Left ventricle myocardium inferior (tissue), 1 donor: ENCODE measurements at regions not wholly inside any gene's neighbourhood (a gene's known extent, or its start where the extent isn't known, plus 50 kb on each side); places are given as distances from the start of the nearest gene placed in this dataset.

ENCODE experiments used
- DNase-seq: peaks from one replicate; pipeline ENCODE4 v3.0.0-alpha.2; 2020
- H3K27ac ChIP-seq: fragments of 200-600 bp; replicated peaks from 2 replicates; pipeline ENCODE4 v1.8.0; 2021
- H3K27me3 ChIP-seq: fragments of 200-600 bp; 2 replicates; pipeline ENCODE4 v1.8.0; 2021; ENCODE audit warnings: low read depth
- H3K36me3 ChIP-seq: fragments of 200-600 bp; 2 replicates; pipeline ENCODE4 v1.8.0; 2021
- H3K4me1 ChIP-seq: fragments of 200-600 bp; 2 replicates; pipeline ENCODE4 v1.8.0; 2021
- H3K4me3 ChIP-seq: fragments of 200-600 bp; 2 replicates; pipeline ENCODE4 v1.8.0; 2021; ENCODE audit warnings: mild to moderate bottlenecking, moderate library complexity
- H3K9me3 ChIP-seq: fragments of 200-600 bp; replicated peaks from 2 replicates; pipeline ENCODE4 v1.8.0; 2021
- CTCF ChIP-seq: fragments of 200-600 bp; IDR thresholded peaks from 2 replicates; pipeline ENCODE4 v1.8.0; 2021; ENCODE audit warnings: antibody characterized with exemption, mild to moderate bottlenecking, borderline replicate concordance
- intact Hi-C: fragments of 100-400 bp; cut with micrococcal nuclease; formaldehyde crosslinking; loops from one replicate; pipeline ENCODE4 v1.11.0; 2022
- donor health status: DM: no; HTN: yes; CAD: no; lungs with severe emphysema.

- no peak overlapping the region for H3K27ac ChIP-seq
- no peaks in the 10 kb centered on the region for H3K4me1 ChIP-seq
- no peak for TF ChIP-seq CTCF
- no peaks in the 10 kb centered on the region for H3K27me3 ChIP-seq
- intact Hi-C loops: no loop called here
- no peaks in the 10 kb centered on the region for H3K36me3 ChIP-seq
- H3K9me3 ChIP-seq: peaks cover 7% of the 10 kb centered on the region
- H3K4me3 ChIP-seq: no peak overlapping the region
- no peak for DNase-seq
These were observed 635.0 kb upstream of the SPRY2 start for GRCh38 chr13:80975903-80976302.

GRCh38 chr13:80973721-80974120 lies 632.8 kb upstream of the SPRY2 start:
- Histone ChIP-seq H3K4me1 (no peaks in the 10 kb centered on the region), H3K27me3 (no peaks in the 10 kb centered on the region), H3K9me3 (peaks cover 11% of the 10 kb centered on the region), H3K36me3 (no peaks in the 10 kb centered on the region), H3K27ac (no peak overlapping the region), H3K4me3 (no peak overlapping the region)
- DNase-seq: no peak
- no peak for TF ChIP-seq CTCF
- intact Hi-C loops: no loop called here

GRCh38 chr13:80972857-80973478 lies 632.0 kb upstream of the SPRY2 start:
- intact Hi-C loops: no loop called here
- Histone ChIP-seq H3K27me3 (no peaks in the 10 kb centered on the region), H3K4me1 (no peaks in the 10 kb centered on the region), H3K4me3 (no peak overlapping the region), H3K36me3 (no peaks in the 10 kb centered on the region), H3K27ac (no peak overlapping the region), H3K9me3 (peaks cover 11% of the 10 kb centered on the region)
- DNase-seq: no peak
- TF ChIP-seq CTCF: no peak

- intact Hi-C loops: no loop called here
- TF ChIP-seq CTCF: no peak
These were observed 624.2 kb upstream of the SPRY2 start for GRCh38 chr13:80965097-80965496.

GRCh38 chr13:80962855-80963254 lies 621.9 kb upstream of the SPRY2 start:
- DNase-seq: no peak
- H3K4me3 ChIP-seq: no peak overlapping the region
- no peaks in the 10 kb centered on the region for H3K9me3 ChIP-seq
- no peaks in the 10 kb centered on the region for H3K4me1 ChIP-seq
- H3K36me3 ChIP-seq: no peaks in the 10 kb centered on the region
- intact Hi-C loops: no loop called here
- no peak for TF ChIP-seq CTCF
- H3K27ac ChIP-seq: no peak overlapping the region
- H3K27me3 ChIP-seq: no peaks in the 10 kb centered on the region

More at GRCh38 chr13:80965097-80965496, 624.2 kb upstream of the SPRY2 start:
- Histone ChIP-seq H3K36me3 (no peaks in the 10 kb centered on the region), H3K4me3 (no peak overlapping the region), H3K9me3 (no peaks in the 10 kb centered on the region), H3K27ac (no peak overlapping the region), H3K4me1 (no peaks in the 10 kb centered on the region), H3K27me3 (no peaks in the 10 kb centered on the region)
- no peak for DNase-seq
